Colonic mucosa (tissue), 4 donors: ENCODE measurements at regions not wholly inside any gene's neighbourhood (a gene's known extent, or its start where the extent isn't known, plus 50 kb on each side); places are given as distances from the start of the nearest gene placed in this dataset.

Experiments used
- DNase-seq: peaks from one replicate; pipeline ENCODE4 v3.0.0-alpha.2; 2020
- H3K27ac ChIP-seq: fragments of 200-600 bp; one replicate; pipeline ENCODE4 v1.8.0; 2021
- H3K27me3 ChIP-seq: fragments of 200-600 bp; one replicate; pipeline ENCODE4 v1.8.0; 2021
- H3K36me3 ChIP-seq: fragments of 200-600 bp; one replicate; pipeline ENCODE4 v1.8.0; 2021
- H3K4me1 ChIP-seq: fragments of 200-600 bp; one replicate; pipeline ENCODE4 v1.8.0; 2021; ENCODE audit warnings: mild to moderate bottlenecking
- H3K4me3 ChIP-seq: fragments of 200-600 bp; one replicate; pipeline ENCODE4 v1.8.0; 2021
- H3K9ac ChIP-seq, 2 donors: one replicate each; pipeline ENCODE4 v1.7.0; 2013; ENCODE audit warnings: control low read depth in 2 of 2, low read depth in 2 of 2, low read length in 2 of 2
- H3K9me3 ChIP-seq: fragments of 200-600 bp; one replicate; pipeline ENCODE4 v1.8.0; 2021
- CTCF ChIP-seq: fragments of 200-600 bp; IDR thresholded peaks from one replicate; pipeline ENCODE4 v1.8.0; 2022; ENCODE audit warnings: antibody characterized with exemption, mild to moderate bottlenecking
- intact Hi-C: fragments of 100-400 bp; cut with DNase I; formaldehyde crosslinking; loops from one replicate; pipeline ENCODE4 v1.14.1; 2022
- donor health status: healthy.
- donor health status: DM: no; HTN: no; CAD: no.
- donor health status: DM: no; HTN: no; CAD: no.

- H3K9me3 ChIP-seq, result no peaks in the 10 kb centered on the region
- no peaks in the 10 kb centered on the region for H3K27me3 ChIP-seq
- no peaks in the 10 kb centered on the region for H3K4me1 ChIP-seq
- DNase-seq, result no peak
- intact Hi-C loops, result no loop called here
- H3K27ac ChIP-seq, result no peak overlapping the region
- H3K4me3 ChIP-seq, result no peak overlapping the region
- H3K36me3 ChIP-seq, result no peaks in the 10 kb centered on the region
- no peak overlapping the region for H3K9ac ChIP-seq
- no peak for TF ChIP-seq CTCF
Observed at GRCh38 chr6:14918200-14918907, 327.5 kb upstream of the JARID2 start.

GRCh38 chr6:14919038-14919670, 326.7 kb upstream of the JARID2 start:
- Histone ChIP-seq H3K36me3 (no peaks in the 10 kb centered on the region), H3K27ac (no peak overlapping the region), H3K4me1 (no peaks in the 10 kb centered on the region), H3K9me3 (no peaks in the 10 kb centered on the region), H3K9ac (no peak overlapping the region), H3K4me3 (no peak overlapping the region), H3K27me3 (no peaks in the 10 kb centered on the region)
- intact Hi-C loops, result no loop called here
- TF ChIP-seq CTCF, result no peak
- no peak for DNase-seq

- Histone ChIP-seq H3K27ac (no peak overlapping the region), H3K36me3 (no peaks in the 10 kb centered on the region), H3K9me3 (no peaks in the 10 kb centered on the region), H3K27me3 (no peaks in the 10 kb centered on the region), H3K4me1 (no peaks in the 10 kb centered on the region), H3K4me3 (no peak overlapping the region), H3K9ac (no peak overlapping the region)
- intact Hi-C loops, result no loop called here
- no peak for TF ChIP-seq CTCF
- no peak for DNase-seq
Observed at GRCh38 chr6:14920276-14920675, 325.6 kb upstream of the JARID2 start.

GRCh38 chr6:14921170-14921569, 324.7 kb upstream of the JARID2 start:
- no peak for TF ChIP-seq CTCF
- H3K4me3 ChIP-seq, result no peak overlapping the region
- H3K36me3 ChIP-seq, result no peaks in the 10 kb centered on the region
- H3K27me3 ChIP-seq, result no peaks in the 10 kb centered on the region
- no peaks in the 10 kb centered on the region for H3K9me3 ChIP-seq
- peak overlapping the region; percentile 44 for H3K27ac ChIP-seq
- intact Hi-C loops, result no loop called here
- DNase-seq, result peak; percentile 32
- H3K9ac ChIP-seq, result no peak overlapping the region
- H3K4me1 ChIP-seq, result no peaks in the 10 kb centered on the region

- no peak for TF ChIP-seq CTCF
- Histone ChIP-seq H3K4me3 (no peak overlapping the region), H3K9ac (no peak overlapping the region), H3K27ac (peak overlapping the region; percentile 44), H3K36me3 (no peaks in the 10 kb centered on the region), H3K27me3 (no peaks in the 10 kb centered on the region), H3K9me3 (no peaks in the 10 kb centered on the region), H3K4me1 (no peaks in the 10 kb centered on the region)
- peak; percentile 29 for DNase-seq
- intact Hi-C loops, result no loop called here
Observed at GRCh38 chr6:14921878-14922671, 323.8 kb upstream of the JARID2 start.
